Choroid plexus epithelial cell (primary cell): ENCODE measurements at regions not wholly inside any gene's neighbourhood (a gene's known extent, or its start where the extent isn't known, plus 50 kb on each side); places are given as distances from the start of the nearest gene placed in this dataset.

Source experiments
- DNase-seq: peaks from one replicate; pipeline ENCODE4 v3.0.0-alpha.2; 2010; ENCODE audit warnings: low read depth
- H3K4me3 ChIP-seq: 2 replicates; pipeline ENCODE4 v1.5.1; 2011; ENCODE audit warnings: low read depth, mild to moderate bottlenecking, control low read depth, low read length, moderate library complexity
- TF ChIP-seq, protein P1 (sequence below): conservative IDR thresholded peaks from 2 replicates; pipeline ENCODE4 v1.5.1; 2011; ENCODE audit warnings: low read depth, mild to moderate bottlenecking, control low read depth, inconsistent platforms, low read length, moderate library complexity

DNA sequence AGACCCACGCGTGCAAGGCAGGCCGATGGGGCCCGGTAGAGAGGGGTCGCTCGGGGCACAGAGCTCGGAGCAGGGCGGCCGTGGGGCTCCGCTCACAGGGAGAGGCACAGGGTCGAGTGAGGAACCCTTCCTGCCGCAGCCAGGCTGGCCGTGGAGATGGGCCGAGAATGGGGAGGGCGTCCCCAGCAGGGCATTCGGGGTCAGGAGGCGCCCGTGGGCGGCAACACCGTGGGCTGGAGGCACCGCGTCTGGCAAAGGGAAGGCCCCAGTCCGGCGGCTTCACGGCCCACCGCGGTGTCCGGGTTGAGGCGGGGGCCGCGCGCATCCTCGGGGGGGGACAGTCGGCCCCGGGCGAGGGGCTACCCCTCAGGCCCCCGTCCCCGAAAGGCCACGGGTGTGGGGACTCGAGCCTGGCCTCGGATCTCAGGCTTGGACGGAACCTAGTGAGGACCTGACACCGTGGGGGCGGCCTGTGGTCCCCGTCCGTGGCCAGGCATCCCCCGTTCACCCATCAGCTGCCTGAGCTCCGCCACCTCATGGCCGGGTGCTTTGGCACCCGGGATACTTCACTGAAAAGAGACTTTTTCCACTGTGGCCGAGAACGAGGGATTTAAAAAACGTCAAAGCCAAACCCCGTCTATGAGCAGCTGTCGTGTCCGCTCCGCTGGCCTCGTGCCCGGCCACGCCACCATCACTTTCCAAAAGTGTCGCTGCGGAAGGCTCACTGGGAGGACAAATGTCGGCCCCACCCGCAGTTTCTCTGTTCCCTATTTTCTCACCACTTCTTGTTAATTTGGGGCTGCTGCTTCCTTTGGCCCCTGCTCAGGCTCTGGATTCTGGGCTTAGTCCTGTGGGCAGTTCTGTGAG is 73.6 kb downstream of the METRNL start:
- no peak overlapping the region for H3K4me3 ChIP-seq
- no peak for DNase-seq
- TF ChIP-seq, protein P1, sequence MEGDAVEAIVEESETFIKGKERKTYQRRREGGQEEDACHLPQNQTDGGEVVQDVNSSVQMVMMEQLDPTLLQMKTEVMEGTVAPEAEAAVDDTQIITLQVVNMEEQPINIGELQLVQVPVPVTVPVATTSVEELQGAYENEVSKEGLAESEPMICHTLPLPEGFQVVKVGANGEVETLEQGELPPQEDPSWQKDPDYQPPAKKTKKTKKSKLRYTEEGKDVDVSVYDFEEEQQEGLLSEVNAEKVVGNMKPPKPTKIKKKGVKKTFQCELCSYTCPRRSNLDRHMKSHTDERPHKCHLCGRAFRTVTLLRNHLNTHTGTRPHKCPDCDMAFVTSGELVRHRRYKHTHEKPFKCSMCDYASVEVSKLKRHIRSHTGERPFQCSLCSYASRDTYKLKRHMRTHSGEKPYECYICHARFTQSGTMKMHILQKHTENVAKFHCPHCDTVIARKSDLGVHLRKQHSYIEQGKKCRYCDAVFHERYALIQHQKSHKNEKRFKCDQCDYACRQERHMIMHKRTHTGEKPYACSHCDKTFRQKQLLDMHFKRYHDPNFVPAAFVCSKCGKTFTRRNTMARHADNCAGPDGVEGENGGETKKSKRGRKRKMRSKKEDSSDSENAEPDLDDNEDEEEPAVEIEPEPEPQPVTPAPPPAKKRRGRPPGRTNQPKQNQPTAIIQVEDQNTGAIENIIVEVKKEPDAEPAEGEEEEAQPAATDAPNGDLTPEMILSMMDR, result no peak

DNA sequence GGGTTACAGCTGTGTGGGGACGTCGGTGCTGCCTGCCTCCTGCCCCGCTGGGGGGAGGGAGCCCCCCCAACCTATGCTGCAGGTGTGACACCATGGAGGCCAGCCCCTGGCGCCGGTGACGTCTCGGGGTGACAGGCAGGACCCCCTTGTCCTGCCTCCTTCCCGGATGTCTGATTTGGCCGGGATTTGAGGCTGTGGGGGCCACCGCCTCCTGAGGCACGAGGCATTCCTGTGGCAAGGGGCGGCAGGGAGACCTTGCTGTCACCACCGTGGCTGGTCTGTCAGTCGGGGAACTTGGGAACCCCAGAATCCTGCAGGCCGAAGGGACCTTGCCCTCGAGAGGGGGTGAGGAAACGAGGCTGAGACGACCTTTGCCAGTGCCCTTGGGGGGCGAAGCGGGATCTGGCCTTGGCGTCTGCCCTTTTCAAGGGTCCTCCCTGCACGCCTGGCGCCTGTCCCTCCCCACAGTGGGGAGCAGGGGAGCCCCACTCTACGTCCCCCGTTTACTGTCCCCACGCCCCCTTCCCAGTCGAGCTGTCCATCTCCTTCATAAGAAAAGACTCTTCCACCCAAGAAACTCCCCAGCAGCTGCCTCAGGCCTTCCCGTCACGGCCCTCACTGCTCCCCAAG is 74.4 kb downstream of the METRNL start:
- no peak for DNase-seq
- TF ChIP-seq, protein P1, result no peak
- no peak overlapping the region for H3K4me3 ChIP-seq

DNA sequence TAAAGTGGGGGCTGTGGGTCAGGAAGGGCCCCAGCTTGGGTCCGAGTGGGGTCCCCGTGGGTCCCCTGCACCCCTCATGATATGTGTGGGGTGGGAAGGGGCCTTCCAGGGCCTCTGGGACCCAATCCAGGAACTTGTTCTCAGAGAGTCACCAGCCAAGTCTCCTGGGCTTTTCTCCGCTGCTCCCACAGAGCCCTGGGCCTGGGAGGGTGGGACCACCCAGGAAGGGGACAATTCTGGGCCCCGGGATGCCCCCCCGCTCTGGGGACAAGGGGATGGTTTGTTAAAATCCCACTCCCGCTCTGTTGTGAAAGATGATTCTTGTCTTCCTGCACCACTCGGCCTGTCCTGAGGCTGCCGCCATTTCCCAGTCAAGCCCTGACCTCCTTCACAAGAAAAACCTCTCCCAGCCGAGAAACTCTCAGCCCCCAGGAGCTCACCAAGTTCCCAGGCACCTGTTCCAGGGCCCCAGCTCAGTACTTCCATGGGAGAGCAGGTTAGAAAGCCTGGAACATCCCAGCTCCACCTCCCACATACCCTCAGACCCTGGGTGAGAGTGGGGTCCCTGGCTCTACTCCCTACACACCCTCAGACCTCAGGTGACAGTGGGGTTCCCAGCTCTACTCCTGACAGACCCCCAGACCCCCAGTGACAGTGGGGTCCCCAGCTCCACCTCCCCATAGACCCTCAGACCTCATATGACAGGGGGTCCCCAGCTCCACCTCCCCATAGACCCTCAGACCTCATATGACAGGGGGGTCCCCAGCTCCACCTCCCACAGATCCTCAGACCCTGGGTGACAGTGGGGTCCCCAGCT is 75.1 kb downstream of the METRNL start:
- no peak overlapping the region for H3K4me3 ChIP-seq
- TF ChIP-seq, protein P1, result no peak
- DNase-seq, result no peak

DNA sequence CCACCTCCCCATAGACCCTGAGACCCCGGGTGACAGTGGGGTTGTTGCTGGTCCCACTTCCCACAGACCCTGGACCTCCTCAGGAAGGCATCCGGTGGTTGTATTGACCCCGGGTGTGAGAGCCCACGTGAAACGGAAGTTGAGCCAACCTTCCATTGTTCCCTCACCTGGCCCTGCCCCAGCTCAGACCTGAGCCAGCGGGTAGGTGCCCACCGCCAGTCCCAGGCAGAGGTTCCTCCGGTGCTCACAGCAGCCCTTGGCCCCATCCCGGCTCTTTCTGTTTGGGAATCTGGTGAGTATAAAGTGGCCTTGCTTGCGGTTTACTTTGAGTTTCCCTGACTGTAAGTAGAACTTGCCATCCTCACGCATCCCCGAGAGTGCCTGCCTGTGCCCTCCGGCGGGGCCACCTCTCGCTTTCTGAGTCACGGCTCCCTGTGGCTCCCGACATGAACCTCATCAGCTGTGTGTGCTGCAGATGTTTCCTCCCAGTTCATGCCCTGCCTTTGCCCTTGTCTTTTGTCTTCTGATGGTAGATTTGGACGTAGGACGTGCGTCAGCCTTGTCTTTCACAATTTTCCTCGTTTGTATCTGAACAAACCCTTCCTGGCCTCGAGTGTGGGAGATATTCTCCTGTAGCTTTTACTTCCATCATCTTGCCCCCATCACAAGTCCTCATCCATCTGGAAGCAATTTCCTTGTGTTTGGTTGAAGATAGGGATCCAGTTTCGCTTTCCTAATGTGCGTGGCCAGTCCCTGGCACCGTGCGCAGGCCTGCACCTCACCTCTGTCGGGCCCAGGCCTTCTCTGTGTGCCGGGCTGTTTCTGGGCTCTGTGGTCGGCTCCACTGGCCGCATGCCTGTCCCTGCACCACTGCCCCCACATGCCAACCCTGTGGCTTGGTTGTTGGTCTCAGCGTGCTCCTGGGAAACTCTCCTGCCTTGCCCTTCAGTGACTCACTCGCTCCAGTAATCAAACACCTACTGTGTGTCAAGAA is 76.0 kb downstream of the METRNL start:
- TF ChIP-seq, protein P1, result no peak
- H3K4me3 ChIP-seq, result no peak overlapping the region
- peak; percentile 83 for DNase-seq

DNA sequence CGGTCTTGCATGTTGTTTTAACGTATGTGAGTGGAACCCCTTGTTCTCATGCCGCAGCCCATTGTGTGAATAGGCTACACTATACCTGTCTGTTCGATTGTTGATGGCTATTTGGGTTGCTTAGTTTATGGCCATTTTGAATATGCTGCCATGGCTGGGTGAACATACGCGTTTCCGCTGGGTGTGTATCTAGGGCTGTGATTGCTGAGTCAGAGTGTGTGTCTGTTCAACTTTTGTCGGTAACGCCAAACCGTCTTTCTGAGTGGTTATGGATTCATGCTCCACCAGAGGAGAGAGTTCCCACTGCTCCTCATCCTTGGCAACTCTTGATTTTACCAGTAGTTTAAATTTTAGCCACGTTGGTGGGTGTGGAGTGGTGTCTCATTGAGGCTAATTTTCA is 77.0 kb downstream of the METRNL start:
- no peak for DNase-seq
- no peak overlapping the region for H3K4me3 ChIP-seq
- TF ChIP-seq, protein P1, result no peak

DNA sequence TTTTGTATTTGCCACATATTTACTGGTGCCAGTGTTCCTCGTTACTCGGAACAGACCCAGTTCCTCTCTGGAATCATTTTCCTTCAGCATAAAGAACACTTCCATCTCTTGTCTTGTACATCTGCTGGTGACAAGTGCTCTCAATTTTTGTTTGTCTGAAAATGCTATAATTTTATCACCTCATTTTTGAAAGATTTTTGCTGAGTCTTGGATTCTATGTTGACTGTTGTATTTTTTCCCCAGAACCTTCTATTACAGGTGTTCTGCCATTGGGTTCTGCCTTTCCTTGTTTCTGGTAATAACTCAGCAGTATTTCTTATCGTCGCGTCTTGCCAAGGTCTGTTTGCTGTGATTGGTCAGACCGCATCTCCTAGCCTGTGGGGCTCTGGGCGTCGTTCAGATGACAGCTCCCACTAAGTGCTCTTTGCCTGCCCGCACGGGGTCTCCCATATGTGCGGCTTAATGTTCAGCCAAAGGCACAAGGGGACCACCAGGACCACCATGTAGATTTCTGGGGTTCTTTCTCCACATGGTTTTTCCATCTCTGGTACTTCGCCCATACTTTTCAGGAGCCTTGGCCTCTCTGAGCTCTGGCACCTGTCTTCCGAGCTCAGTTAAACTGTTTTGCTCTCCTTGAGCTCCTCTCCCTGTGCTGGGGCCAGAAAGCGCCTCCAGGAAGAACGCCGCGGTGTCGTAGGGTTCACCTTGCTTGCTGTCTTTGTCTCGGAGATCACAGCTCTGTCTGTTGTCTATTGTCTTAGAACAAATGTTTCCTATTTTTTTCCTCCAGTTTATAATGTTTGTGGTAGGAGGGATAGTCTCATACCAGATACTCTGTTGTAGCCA is 80.0 kb downstream of the METRNL start:
- TF ChIP-seq, protein P1, result no peak
- no peak overlapping the region for H3K4me3 ChIP-seq
- no peak for DNase-seq
